ENCODE measurements at regions not wholly inside any gene's neighbourhood (a gene's known extent, or its start where the extent isn't known, plus 50 kb on each side); places are given as distances from the start of the nearest gene placed in this dataset.

DNA sequence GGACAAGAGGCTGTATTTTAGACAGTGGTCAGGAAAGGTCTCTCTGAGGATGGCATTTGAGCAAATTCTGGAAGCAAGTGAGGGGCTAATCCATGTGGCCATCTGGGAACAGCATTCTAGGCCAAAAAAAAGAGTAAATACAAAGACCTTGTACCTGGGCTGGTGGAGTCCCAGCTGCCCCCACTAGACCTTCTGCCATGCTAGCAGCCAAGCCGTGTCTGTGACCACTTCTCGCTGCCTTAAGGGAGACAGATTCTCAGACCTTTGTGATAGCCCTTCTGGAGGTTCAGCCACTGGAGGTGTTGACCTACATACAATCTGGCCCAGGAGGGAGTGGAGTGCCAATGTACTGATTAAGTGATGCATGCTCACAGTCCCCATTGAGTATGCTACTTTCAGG, 506.2 kb downstream of the MID1IP1 start:
- DNase-seq: no peak

GRCh38 chrX:39308126-39308525, 506.9 kb downstream of the MID1IP1 start:
- DNase-seq: no peak

- no peak for DNase-seq
Observed at GRCh38 chrX:39309018-39309635, 507.9 kb downstream of the MID1IP1 start.

DNA sequence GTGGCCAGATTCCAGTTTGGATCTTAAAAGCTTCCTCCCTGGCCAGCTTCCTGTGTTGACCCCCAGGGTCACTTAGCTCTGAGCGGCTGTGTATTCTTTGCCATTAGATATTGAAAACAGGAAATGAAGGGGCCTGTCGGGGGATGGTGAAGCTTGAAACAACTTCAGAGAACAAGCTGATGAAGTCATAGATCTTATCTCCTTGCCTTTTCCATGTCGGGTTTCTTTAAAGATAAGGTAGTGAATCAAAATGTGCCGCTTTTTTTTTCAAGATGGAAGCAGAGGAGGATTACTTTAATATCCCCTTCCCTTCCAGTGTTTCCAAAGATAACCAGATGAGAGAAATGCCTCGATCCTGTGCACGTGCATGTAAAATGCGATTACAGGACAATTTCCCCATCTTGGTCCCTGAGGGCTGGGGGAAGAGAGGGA, 508.5 kb downstream of the MID1IP1 start:
- no peak for DNase-seq

DNA sequence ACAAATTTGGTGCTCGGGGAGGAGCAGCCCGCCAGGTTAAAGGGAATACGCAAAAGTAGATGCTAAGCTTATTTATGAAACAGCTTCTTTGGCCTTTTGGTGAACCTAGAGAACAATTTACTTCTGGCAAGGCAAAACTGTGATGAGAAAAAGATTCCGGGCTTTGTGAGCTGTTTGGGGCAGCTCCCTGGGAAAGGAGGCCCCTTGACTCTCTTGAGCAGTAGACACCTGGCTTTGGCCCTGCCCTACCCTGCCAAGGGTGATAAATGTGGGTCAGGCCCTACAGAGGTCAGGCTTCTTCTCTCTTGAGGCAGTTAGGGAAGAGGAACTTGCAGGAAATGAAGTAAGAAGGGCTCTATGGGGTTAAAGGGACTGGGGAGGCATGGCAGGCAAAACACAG, 509.6 kb downstream of the MID1IP1 start:
- no peak for DNase-seq

DNA sequence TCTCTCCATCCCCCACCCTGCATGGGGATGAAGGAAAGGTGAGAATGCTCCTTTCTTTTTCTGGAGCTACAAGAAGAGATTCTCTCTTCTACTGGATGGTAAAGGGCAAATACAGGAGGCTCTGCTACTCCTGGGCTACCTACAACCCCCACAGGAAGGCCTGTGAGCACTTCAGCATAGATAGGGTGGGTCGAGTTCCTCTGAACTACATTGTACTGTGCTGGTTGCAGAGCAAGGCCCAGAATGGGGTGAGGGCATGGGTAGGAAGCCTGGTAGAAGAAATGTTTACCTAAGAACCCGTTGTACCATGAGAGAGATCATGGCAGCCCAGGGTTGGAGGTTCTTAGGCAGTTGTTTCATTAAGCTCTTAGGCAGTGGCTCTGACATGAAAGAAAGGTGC, 510.4 kb downstream of the MID1IP1 start:
- DNase-seq: no peak

DNA sequence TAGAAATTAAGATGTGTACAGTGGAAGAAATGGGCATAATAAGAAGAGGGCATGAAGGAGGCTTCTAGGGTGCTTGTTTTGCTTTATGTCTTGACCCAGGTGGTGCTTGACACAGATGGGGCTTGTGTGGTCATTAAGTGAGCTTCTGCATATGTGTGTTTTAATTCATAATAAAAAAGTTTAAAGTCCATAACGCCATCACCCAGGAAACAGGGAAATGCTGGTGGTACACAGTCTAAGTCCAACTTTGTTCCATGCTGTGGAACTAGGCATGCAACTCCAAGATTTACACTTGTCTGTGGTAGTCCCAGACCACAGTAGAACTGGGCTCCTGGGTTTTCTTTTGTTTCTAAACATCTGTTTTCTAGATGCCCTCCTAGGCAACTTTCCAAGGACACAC, 511.9 kb downstream of the MID1IP1 start:
- no peak for DNase-seq

DNA sequence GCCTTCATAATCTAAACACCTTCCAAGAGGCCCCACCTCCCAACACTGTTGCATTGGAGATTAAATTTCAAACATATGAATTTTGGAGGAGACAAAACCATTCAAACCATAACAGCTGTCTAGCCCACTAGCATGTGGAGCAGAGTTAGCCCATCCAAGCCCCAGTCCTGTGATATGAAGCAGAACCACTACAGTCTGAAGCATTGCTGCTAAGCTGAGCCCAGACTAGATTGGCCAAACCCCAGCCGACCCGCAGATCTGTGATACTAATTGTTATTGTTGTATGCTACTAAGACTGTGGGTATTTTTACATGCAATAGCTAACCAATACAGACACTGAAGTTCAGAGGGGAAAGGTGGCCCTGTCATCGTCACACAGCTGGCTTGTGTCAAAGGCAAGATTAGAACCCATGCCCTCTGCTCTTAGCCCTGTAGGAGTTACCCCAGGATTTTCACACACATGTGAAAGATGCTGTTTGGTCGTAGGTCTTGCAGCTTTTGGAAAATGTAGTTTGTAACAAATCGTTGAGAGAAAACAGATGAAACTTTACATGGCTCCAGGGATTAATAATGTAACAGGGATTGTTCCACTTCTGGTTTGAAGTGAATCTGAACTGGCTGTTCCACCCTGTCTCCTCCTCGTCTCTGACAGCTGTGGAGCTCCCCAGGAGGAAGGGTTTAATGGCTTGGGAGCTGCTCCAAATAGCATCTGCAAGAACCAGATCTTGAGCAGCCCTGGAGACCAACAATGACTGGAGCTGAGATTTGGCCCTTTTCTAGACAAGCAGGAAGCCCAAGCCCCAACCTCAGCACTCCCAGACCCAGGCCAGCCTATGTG, 517.5 kb downstream of the MID1IP1 start:
- DNase-seq: no peak

DNA sequence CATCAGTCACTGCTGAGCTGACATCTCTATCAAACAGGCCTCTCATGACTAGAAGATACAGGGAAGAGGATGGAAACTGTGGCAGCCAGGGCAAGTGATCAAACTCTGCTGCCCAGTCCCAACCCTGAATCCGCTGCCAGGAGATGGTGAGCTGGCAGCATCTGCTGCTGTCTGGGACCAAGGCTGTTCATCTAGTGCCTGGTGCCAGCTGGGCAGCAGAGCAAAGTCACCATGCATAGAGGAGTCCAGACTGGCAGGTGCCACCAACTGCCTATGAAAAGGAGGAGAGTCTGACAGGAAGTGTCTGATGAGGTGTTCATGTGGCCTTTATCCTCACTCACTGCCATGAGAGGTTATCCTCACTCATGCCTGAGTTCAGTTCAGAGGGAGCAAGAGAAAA, 518.9 kb downstream of the MID1IP1 start:
- DNase-seq: no peak

GRCh38 chrX:39322496-39322895, 521.2 kb downstream of the MID1IP1 start:
- DNase-seq: no peak

GRCh38 chrX:39324233-39324930, 523.1 kb downstream of the MID1IP1 start:
- no peak for DNase-seq

GRCh38 chrX:39327255-39327654, 526.0 kb downstream of the MID1IP1 start:
- DNase-seq: no peak

GRCh38 chrX:39327705-39328104, 526.4 kb downstream of the MID1IP1 start:
- DNase-seq: no peak

DNA sequence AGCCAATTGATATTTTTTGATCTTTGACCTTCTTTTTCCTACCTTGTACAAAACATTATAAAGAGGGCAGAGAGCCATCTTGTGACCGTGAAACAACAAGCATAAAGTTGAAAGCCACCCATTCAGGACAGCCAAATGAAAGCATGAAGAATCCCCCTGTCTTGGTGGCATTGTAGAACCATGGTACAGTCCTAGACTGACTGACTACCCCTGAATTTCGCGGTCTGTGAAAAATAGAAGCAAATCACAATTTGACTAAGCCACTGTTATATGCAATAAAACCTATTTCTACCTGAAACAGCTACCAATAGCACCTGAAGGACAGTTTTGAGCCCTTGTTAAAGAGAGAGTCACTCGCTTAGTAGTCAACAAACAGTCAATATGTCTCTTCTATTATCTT, 527.4 kb downstream of the MID1IP1 start:
- DNase-seq: no peak

GRCh38 chrX:39331082-39331704, 529.9 kb downstream of the MID1IP1 start:
- no peak for DNase-seq

- DNase-seq: no peak
Observed at GRCh38 chrX:39333451-39333850, 532.2 kb downstream of the MID1IP1 start.

DNA sequence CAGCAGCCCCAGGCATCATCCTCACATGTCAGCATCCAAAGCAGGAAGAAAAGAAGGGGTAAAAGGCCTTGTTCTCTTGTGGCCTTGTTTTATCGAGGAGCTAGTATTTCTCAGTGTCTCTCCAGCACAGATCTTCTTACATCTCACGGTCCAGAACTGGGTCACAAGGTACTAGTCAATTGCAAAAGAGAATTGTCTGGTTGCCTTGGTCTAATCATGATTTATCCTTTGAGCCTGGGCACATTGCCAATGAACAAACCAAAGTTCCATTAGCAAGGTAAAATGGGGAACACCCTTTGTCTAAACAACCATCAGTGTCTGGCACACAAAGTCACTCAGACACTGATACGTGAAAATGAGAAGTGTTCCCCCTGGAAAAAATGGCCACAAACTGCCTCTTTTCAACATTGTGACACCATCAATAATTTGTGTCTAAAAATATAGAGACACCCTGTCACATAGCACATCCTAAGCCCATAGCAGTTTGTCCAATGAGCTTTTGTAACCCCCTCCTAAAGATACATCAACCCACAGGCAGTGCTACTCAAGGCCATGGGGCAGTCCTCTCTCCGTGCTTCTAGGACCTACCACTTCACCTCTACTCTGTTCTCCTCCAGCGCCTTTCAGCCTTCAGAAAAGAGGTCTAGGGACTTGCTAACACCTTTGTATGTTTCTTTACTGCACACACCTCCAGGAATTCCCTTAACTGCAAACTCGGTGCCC, 534.4 kb downstream of the MID1IP1 start:
- no peak for DNase-seq

DNA sequence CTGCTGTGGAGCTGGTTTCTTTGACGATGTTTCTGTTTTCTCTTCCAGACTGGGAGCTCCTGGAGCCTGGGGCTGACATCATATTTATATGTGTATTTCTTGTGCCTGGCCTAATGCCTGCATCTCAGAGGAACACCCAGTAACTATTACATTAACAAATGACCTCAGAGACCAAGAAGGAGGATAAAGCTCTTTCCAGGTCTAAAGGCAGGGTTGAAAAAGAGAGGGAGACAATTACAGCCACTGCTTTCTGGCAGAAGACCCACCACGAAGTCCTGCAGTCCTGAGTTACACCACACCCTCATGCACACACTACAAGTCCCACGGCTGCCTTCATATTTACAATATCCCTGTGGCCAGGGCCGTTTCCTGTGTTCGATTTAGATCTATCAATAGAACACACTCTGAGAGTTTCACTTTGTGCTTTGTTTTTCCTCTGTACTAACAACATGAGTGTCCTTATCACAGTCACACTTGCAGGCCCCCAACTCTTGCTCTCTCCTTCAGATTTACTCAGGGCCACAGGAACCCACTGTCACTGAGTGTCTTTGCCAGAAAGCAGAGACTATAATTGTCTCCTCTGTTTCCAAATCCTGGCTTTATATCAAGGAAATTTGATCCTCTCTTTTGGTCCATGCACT, 535.5 kb downstream of the MID1IP1 start:
- no peak for DNase-seq

- DNase-seq: no peak
Observed at GRCh38 chrX:39337451-39337850, 536.2 kb downstream of the MID1IP1 start.

DNA sequence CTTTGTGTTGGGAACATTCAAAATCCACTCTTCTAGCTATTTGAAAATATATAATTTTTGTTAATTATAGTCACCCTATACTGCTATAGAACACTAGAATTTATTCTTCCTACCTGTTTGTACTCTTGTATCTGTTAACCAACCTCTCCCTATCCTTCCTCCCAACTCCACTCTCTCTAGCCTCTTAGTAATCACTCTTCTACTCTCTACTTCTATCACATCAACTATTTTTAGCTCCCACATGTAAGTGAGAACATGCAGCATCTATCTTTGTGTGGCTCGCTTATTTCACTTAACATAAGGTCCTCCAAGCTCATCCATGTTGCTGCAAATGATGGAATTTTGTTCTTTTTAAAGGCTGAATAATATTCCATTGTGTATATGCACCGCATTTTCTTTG, 537.3 kb downstream of the MID1IP1 start:
- no peak for DNase-seq

DNA sequence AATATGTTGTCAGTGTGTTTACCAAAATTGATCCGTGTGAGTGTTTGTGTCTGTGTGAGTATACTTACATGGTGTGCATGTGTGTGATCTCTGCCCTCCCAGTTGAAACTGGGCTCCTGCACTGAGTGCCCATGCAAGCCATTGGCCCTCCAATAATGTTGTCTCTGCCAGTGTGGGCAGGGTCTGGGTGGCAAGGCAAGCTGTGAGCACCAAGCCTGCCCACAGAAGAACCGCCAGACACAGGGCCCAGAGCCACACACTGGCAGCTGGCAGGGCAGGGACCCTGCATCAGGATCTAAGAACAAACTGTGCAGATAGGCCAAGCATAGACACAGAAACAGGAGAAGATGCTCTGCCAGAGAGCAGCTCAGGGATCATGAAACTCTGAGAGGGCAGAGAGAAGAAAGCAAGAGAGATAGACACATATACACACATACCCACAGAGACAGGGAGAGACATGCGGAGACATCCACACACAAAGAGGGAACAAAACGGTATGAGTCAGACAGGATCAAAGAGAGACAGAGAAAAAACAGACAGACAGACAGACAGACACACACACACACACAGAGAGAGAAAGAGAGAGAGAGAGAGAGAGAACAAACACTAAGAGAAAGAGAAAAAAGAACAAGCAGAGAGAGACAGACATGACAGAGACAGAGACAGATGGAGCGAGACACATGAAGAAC, 555.0 kb downstream of the MID1IP1 start:
- no peak for DNase-seq

DNA sequence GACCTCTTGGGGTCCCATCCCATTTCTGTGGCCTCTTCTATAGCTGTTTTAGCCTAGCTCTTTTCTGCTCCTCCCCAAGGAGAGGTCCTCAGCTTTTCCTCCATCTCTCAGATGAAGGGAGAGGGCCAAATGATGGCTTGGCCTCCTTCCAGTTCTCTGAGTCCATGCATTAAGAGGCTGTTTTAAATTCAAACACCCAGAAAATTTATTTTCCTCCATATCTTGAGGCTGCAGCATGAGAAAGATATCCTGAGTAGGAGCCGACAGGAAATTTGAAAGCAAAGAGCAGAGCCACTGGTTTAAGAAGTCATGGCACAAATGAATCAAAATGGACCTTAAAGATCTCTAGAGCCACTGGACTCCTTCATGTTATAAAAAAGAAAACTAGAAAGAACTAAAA, 558.8 kb downstream of the MID1IP1 start:
- no peak for DNase-seq
